ENCODE measurements at regions not wholly inside any gene's neighbourhood (a gene's known extent, or its start where the extent isn't known, plus 50 kb on each side); places are given as distances from the start of the nearest gene placed in this dataset.

DNA sequence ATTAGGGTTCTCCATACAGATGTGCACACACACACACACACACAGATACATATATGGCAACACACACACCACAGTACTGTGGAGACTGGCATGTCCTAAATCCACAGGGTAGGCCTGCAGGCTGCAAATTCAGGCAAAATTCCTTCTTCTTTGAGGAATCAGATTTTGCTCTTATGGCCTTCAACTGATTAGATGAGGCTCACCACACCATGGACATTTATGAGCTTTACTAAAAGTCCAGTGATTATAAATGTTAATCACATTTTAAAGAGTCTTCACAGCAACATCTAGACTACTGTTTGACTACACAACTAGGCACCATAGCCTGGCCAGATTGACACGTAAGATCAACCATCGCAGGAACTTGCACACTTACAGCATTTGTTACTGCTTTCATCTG is 140.3 kb upstream of the UBE3A start:
- Mint-ChIP-seq H3K27me3 (ENCODE audit: low read depth) (peaks cover 4% of the 10 kb centered on the region; the same call in 1 of the 2 replicates), H3K4me1 (peaks cover 0 to 10% of the 10 kb centered on the region in 2 experiments; a peak in 1 of 4 replicates), H3K9me3 (peaks cover 0 to 4% of the 10 kb centered on the region in 2 experiments; a peak in 1 of 5 replicates), H3K4me3 (no peak overlapping the region), H3K27ac (no peak overlapping the region), H3K36me3 (ENCODE audit: insufficient read depth in 1 of 3, low read depth in 3 of 3) (no peaks in the 10 kb centered on the region)
- H3K27me3 ChIP-seq (ENCODE audit: insufficient read depth, low read length) = no peaks in the 10 kb centered on the region
- H2BK120ac ChIP-seq (ENCODE audit: low read depth, low read length, poor library complexity, severe bottlenecking) = no peak overlapping the region
- H3K79me2 ChIP-seq (ENCODE audit: insufficient read depth, low read length) = no peaks in the 10 kb centered on the region
- no peaks in the 10 kb centered on the region for H3K23me2 ChIP-seq (ENCODE audit: insufficient read length, low read depth, low read length, poor library complexity, severe bottlenecking)
- H4K8ac ChIP-seq (replicated peaks; ENCODE audit: insufficient read length, low read depth, low read length) = no peak overlapping the region
- H2AK5ac ChIP-seq (ENCODE audit: insufficient read length, low read length) = no peak overlapping the region
- H3K9ac ChIP-seq (ENCODE audit: extremely low read depth, insufficient read length, low read length) = no peak overlapping the region
- H3K23ac ChIP-seq (ENCODE audit: insufficient read length, low read depth, low read length) = no peak overlapping the region
- H3K56ac ChIP-seq (ENCODE audit: insufficient read length, low read depth, low read length) = no peak overlapping the region
- DNase-seq = no peak
- no peak overlapping the region for H3K18ac ChIP-seq (ENCODE audit: insufficient read length, low read depth, low read length)
- H2BK12ac ChIP-seq (ENCODE audit: insufficient read length, low read depth, low read length) = no peak overlapping the region
- H2BK15ac ChIP-seq (ENCODE audit: low read depth, low read length) = no peak overlapping the region
- H3K9me3 ChIP-seq (ENCODE audit: control insufficient read depth, low read depth, low read length) = no peaks in the 10 kb centered on the region
- H3T11ph ChIP-seq (ENCODE audit: low read length) = no peak overlapping the region
- TF ChIP-seq, protein P1, sequence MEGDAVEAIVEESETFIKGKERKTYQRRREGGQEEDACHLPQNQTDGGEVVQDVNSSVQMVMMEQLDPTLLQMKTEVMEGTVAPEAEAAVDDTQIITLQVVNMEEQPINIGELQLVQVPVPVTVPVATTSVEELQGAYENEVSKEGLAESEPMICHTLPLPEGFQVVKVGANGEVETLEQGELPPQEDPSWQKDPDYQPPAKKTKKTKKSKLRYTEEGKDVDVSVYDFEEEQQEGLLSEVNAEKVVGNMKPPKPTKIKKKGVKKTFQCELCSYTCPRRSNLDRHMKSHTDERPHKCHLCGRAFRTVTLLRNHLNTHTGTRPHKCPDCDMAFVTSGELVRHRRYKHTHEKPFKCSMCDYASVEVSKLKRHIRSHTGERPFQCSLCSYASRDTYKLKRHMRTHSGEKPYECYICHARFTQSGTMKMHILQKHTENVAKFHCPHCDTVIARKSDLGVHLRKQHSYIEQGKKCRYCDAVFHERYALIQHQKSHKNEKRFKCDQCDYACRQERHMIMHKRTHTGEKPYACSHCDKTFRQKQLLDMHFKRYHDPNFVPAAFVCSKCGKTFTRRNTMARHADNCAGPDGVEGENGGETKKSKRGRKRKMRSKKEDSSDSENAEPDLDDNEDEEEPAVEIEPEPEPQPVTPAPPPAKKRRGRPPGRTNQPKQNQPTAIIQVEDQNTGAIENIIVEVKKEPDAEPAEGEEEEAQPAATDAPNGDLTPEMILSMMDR (conservative IDR thresholded peaks at IDR 0.05) = no peak
- no peak overlapping the region for H3K27ac ChIP-seq (ENCODE audit: insufficient read length, low read depth, low read length)
- no peak overlapping the region for H3K14ac ChIP-seq (ENCODE audit: insufficient read depth, low read length)
- no peaks in the 10 kb centered on the region for H3K4me1 ChIP-seq (ENCODE audit: insufficient read depth, low read length)
- no peaks in the 10 kb centered on the region for H4K20me1 ChIP-seq (ENCODE audit: control insufficient read depth, insufficient read depth, insufficient read length)
- no peak overlapping the region for H4K5ac ChIP-seq (ENCODE audit: insufficient read length, low read depth, low read length)
- no CpG with 5 or more reads among the region's 2 CpGs for WGBS (ENCODE audit: extremely low coverage, insufficient read length, low lambda C conversion rate)
- H2BK20ac ChIP-seq (ENCODE audit: low read depth, low read length, poor library complexity, severe bottlenecking) = no peak overlapping the region
- H4K91ac ChIP-seq (ENCODE audit: insufficient read length, low read depth, low read length) = no peak overlapping the region
- H3K4me2 ChIP-seq (ENCODE audit: insufficient read depth, insufficient read length, low read length) = no peak overlapping the region
- H2AFZ ChIP-seq (ENCODE audit: low read length) = no peak overlapping the region
- no peak overlapping the region for H2BK5ac ChIP-seq (ENCODE audit: insufficient read length, low read length)
- H3K79me1 ChIP-seq (ENCODE audit: insufficient read depth, low read depth, low read length, poor library complexity, severe bottlenecking) = no peaks in the 10 kb centered on the region
- H3K4ac ChIP-seq (ENCODE audit: low read depth, low read length) = no peak overlapping the region
